Spleen (tissue), 7 donors: ENCODE measurements at regions not wholly inside any gene's neighbourhood (a gene's known extent, or its start where the extent isn't known, plus 50 kb on each side); places are given as distances from the start of the nearest gene placed in this dataset.

ENCODE experiments used
- CTCF ChIP-seq, 11 experiments: fragments of 200-600 bp in 7 of 11; fragments of 450-650 bp in 4 of 11; sonication (generic) in 4 of 11; IDR thresholded peaks in 8 of 11; conservative IDR thresholded peaks in 3 of 11; 1 replicate in 7 of 11; 2 replicates in 4 of 11; pipeline versions ENCODE4 v1.4.0 to v1.8.0; 2016 to 2021; ENCODE audit warnings: antibody characterized with exemption in 11 of 11, inconsistent platforms in 4 of 11, mild to moderate bottlenecking in 1 of 11
- POLR2AphosphoS5 ChIP-seq, 3 donors: sonication (generic); formaldehyde crosslinking; IDR thresholded peaks; one replicate each; pipeline ENCODE4 v1.5.1; 2017; ENCODE audit warnings: antibody characterized with exemption in 3 of 3
- donor health status: DM: no; HTN: no; CAD: no; lungs with moderate emphysema.
- donor health status: DM: no; HTN: no; CAD: no.
- donor health status: DM: no; HTN: no; CAD: no.

GRCh38 chr7:94069162-94069739 is 65.1 kb upstream of the BET1 start:
- TF ChIP-seq POLR2AphosphoS5 (IDR thresholded peaks at IDR 0.05), result no peak
- TF ChIP-seq CTCF (IDR thresholded peaks at IDR 0.05 in 8 of 11, conservative IDR thresholded peaks at IDR 0.05 in 3 of 11), result no peak
